Fibroblast of peridontal ligament (primary cell): ENCODE measurements at regions not wholly inside any gene's neighbourhood (a gene's known extent, or its start where the extent isn't known, plus 50 kb on each side); places are given as distances from the start of the nearest gene placed in this dataset.
A peak's percentile ranks its signal among the peaks of the same experiment; 100 is the strongest.
"Not testable (repeated sequence)": the region's sequence is repeated elsewhere in the genome, so short reads cannot be mapped to it uniquely, and the experiment has no call there.

Experiments used
- DNase-seq: peaks from one replicate; pipeline ENCODE4 v3.0.0-alpha.2; 2010; ENCODE audit errors: extremely low read depth

GRCh38 chr7:142501434-142501833 lies 243.6 kb upstream of the PRSS58 start:
- DNase-seq, result no peak

GRCh38 chr7:142500366-142500765 lies 242.5 kb upstream of the PRSS58 start:
- no peak for DNase-seq

DNA sequence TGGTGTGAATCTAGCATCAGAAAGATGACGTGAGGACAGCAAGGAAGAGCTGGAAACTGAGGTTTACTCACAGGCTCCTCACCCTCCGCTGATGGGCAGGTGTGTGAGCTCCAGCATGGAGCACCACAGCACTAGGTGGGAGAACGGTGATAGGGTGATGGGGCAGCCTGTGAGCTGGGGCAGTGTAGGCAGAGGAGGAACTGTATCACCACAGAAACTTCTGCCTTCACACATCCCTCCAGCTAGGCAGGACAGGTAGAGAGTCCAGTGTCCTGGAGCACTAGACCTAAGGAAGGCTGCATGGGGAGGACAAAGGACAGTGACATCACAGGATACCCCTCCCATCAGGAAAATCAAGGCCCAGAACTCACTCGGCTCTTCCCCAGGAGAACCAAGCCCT lies 241.8 kb upstream of the PRSS58 start:
- DNase-seq, result no peak

- no peak for DNase-seq
These were observed 240.5 kb upstream of the PRSS58 start for GRCh38 chr7:142498364-142498763.

DNA sequence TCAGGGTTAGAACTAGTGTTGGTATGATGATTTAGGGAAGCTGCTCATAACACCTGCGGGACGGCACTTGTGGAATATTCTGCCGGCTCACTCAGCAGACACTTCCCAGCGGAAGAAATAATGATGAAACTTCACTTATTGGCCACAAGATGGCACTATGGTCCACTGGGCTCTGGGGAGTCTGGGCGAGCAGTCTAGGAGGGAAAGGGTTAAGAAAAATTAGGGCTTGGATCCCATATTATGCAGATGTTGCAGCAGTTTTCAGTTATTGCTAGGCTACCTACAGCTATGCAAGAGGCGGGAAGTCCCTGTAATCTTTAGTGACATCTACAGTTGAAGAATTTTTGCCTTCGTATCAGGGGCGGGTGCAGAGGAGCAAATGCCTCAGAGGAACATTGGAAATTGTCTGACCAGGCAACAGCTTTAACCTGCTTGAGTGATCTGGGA lies 238.7 kb upstream of the PRSS58 start:
- DNase-seq, result peak; percentile 65

DNA sequence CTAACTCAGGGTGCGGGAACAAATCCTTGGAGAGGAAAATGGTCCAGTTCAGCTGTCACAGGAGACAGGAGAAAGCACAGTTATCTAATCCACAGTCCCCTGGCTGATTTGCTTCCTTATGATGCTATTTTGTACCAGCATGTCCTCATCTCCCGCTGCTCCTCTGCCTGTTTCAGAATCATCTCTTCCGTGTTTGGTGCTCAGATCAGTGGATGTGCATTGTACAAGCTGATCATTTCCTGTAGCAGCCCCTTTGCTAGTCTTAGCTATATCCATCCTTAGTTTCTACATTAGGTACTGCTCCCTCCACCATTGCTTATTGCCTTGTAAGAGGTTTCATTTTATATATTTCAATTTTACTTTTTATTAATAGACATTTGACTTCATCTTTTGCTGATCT lies 238.0 kb upstream of the PRSS58 start:
- not testable (repeated sequence) for DNase-seq

- not testable (repeated sequence) for DNase-seq
These were observed 237.4 kb upstream of the PRSS58 start for GRCh38 chr7:142495301-142495700.

GRCh38 chr7:142494021-142494420 lies 236.2 kb upstream of the PRSS58 start:
- peak; percentile 36 for DNase-seq

- DNase-seq, result no peak
These were observed 231.0 kb upstream of the PRSS58 start for GRCh38 chr7:142488842-142489241.

GRCh38 chr7:142488036-142488633 lies 230.3 kb upstream of the PRSS58 start:
- DNase-seq, result no peak

- DNase-seq, result not testable (repeated sequence)
These were observed 229.7 kb upstream of the PRSS58 start for GRCh38 chr7:142487565-142487964.

DNA sequence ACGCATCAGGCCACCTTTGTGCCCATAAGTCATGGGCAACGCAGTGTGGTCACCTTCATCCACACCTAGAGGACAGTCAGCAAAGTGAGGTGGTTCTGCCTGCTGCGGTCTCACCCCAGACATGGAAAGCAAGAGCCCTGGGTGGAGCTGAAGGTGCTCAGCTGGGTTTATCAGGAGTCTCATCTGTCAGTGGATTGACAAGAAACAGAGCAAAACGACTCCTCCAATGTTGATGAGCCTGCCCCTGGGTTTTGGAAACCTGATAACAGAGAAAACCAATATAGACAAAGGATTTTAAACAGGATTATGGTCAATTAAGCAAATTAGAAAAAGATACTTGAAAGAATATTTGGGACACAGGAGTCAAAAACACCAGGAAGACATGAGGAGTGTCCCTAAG lies 229.3 kb upstream of the PRSS58 start:
- no peak for DNase-seq

DNA sequence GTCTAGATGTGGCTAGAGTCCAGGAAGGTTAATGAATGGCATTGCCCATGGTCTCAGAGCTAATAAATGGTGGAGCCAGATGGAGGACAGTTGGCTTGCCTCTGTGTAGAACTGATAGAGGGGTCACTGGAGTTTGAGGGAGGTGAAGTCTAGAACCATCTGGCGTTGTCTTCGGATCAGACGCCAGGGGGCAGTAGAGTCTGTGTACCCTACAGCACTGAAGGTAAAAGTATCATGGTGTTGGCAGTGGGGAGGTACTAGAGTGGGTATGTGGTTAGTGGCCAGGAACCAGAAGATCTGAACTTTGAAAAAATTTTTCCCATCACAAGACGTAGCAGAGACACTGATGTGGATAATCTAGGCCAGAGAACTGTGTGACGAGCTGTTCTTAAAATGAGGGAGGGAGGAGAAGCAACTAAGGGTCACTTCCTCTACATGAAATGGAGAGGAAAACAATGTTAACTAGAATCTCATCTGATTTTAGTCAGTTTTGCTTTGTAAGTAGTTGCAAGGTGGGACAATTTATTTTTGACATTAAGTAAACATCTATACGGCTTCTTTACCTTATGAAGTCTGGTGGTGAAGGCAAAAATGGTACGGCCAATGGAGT lies 227.9 kb upstream of the PRSS58 start:
- no peak for DNase-seq

DNA sequence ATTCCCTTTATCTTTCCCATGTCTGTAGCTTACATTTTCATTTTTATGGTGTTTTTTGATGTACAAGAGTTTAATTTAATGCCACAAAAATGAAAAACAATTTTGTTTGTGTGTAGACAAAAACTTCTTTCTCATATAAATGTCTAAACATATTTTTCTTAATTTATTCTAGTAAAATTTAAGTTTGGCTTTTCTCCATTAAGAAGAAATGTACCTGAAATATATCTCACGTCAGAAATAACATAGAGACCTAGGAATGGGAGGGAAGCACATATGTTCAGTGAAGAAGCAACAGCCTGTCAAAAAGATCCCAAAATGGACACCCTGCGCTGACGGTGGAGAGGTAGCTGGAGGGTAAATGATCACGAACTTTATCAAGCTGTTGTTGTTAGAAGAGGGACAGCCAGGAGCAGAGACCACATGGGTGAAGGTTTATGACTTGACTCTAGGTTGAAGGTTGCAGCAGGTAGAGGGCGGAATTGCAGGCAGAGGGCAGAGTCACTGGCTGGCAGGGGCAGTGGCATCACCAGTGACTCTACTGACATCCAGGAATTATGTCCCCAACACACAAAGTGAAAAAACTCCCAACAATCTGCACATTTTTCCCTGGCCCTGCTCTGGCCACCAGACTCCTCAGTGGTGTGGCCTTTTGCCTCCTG lies 225.9 kb upstream of the PRSS58 start:
- no peak for DNase-seq

- DNase-seq, result peak; percentile 63
These were observed 225.2 kb upstream of the PRSS58 start for GRCh38 chr7:142482891-142483658.

GRCh38 chr7:142481548-142481947 lies 223.7 kb upstream of the PRSS58 start:
- peak; percentile 72 for DNase-seq

- peak; percentile 71 for DNase-seq
These were observed 220.8 kb upstream of the PRSS58 start for GRCh38 chr7:142478479-142479220.

DNA sequence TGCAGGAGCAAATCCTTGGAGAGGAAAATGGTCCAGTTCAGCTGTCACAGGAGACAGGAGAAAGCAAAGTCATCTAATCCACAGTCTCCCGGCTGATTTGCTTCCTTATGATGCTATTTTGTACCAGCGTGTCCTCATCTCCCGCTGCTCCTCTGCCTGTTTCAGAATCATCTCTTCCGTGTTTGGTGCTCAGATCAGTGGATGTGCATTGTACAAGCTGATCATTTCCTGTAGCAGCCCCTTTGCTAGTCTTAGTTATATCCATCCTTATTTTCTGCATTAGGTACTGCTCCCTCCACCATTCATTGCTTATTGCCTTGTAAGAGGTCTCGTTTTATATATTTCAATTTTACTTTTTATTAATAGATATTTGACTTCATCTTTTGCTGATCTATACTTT lies 219.9 kb upstream of the PRSS58 start:
- not testable (repeated sequence) for DNase-seq

DNA sequence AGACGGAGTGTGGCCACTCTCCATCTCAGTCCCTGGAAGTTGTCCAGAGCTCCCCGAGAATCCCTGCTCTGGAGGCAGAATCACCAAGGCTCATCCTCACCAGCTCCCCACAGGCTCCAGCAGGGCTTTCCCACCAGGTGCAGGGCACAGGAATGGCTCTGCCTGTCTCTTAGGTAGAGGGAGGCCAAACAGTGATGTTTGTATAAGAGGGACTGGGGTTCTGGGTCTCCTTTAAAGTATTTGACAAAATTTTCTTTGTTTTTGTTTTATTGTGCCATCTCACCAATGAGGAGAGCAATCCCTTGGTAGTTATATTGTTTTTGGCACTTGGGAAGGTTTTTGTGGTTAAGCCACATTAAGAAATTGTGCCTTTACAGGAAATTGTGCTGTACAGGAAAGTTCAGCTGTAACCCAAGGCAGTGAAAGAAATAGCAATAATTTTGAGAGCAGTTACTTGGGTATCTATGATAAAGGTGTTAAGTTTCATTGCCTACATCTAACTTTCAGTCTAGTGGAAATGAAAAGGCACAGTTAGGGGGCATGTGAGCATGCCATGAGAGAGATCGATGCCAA lies 219.3 kb upstream of the PRSS58 start:
- peak; percentile 85 for DNase-seq

DNA sequence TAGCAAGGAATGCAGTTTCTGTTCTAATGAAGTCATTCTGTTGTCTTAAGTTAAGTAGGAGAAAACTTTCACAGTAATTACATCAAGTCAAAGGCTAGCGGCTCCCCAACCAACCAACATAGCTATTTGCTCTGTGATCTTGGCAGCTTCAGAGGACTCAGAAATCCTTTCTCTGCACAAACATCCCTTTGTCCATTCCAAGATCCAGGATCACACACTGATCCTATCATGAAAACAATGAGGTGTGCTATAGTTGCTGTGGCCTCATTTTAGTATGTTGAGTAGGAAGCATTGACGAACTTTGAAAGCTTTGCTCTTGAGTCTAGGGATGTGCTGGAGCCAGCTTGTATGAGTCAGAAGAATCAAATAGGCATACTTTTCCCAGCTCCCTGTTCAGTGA lies 218.2 kb upstream of the PRSS58 start:
- peak; percentile 34 for DNase-seq

DNA sequence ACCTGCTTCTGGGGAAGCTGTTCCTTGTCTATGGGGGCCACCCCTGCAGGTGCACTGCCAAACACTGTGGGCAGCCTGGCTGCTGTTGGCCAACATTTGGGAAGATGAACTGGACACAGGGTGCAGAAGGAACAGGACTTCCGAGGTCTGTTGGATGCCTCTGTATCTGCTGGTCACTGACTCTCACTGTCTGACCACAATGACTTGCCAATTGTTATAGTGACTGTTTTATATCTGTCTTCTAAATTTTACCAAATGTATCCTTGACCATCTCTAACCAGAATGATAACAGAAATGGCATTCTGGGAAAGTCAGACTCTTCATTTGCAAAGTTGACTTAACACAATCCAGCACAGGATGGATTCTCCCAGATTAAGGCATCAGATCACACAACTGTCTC lies 214.0 kb upstream of the PRSS58 start:
- no peak for DNase-seq

DNA sequence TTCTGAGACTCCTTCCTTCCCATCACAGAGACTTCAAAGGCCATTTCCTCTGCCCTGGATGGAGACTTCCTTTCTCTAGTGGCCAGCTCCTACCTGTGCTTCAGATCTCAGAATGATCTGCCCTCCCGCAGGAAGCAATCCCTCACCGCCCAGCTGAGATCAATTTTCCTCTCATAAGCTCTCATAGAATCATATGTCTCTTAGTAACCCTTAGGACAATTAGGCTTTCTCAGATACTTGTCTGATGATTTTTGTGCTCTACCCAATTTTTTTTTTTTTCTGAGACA lies 212.6 kb upstream of the PRSS58 start:
- DNase-seq, result no peak
